Heart right ventricle (tissue), 16 donors: ENCODE measurements at regions not wholly inside any gene's neighbourhood (a gene's known extent, or its start where the extent isn't known, plus 50 kb on each side); places are given as distances from the start of the nearest gene placed in this dataset.

Source experiments
- ATAC-seq, 8 donors: fragments of 200-7000 bp; cut with Tn5 transposase; one replicate each; pipeline ENCODE4 v1.9.1; 2020; ENCODE audit warnings: mild to moderate bottlenecking in 8 of 8, moderate library complexity in 8 of 8, moderate number of reproducible peaks in 1 of 8
- DNase-seq, 2 donors: peaks; one replicate each; pipeline ENCODE4 v3.0.0-alpha.2; 2020
- H3K27ac ChIP-seq, 10 donors: fragments of 200-600 bp; sonication (generic) in 2 of 10; one replicate each; pipeline versions ENCODE4 v1.5.0 to v1.8.0; 2020 to 2022; ENCODE audit warnings: mild to moderate bottlenecking in 3 of 10
- H3K27me3 ChIP-seq, 7 donors: fragments of 200-600 bp; one replicate each; pipeline ENCODE4 v1.8.0; 2021 to 2022; ENCODE audit warnings: mild to moderate bottlenecking in 2 of 7
- H3K36me3 ChIP-seq, 9 donors: fragments of 200-600 bp; sonication (generic) in 1 of 9; one replicate each; pipeline versions ENCODE4 v1.5.0 to v1.8.0; 2020 to 2022; ENCODE audit warnings: mild to moderate bottlenecking in 2 of 9
- H3K4me1 ChIP-seq, 9 donors: fragments of 200-600 bp; sonication (generic) in 1 of 9; one replicate each; pipeline versions ENCODE4 v1.5.0 to v1.8.0; 2020 to 2022; ENCODE audit warnings: mild to moderate bottlenecking in 4 of 9
- H3K4me3 ChIP-seq, 10 donors: fragments of 200-600 bp; sonication (generic) in 2 of 10; one replicate each; pipeline versions ENCODE4 v1.5.0 to v1.8.0; 2020 to 2022; ENCODE audit warnings: mild to moderate bottlenecking in 7 of 10, moderate library complexity in 2 of 10
- H3K9me3 ChIP-seq, 11 donors: fragments of 200-600 bp in 10 of 11; sonication (generic) in 2 of 11; one replicate each; pipeline versions ENCODE4 v1.5.0 to v1.8.0; 2013 to 2022; ENCODE audit warnings: mild to moderate bottlenecking in 2 of 11, control low read depth in 1 of 11, moderate library complexity in 1 of 11
- CTCF ChIP-seq, 9 donors: fragments of 200-600 bp; sonication (generic) in 2 of 9; IDR thresholded peaks; one replicate each; pipeline versions ENCODE4 v1.5.0 to v1.8.0; 2021 to 2022; ENCODE audit warnings: antibody characterized with exemption in 9 of 9, mild to moderate bottlenecking in 5 of 9, moderate library complexity in 1 of 9
- WGBS, 2 donors: extraction: QIAGEN DNeasy Blood & Tissue Kit; methylation state at CpG; one replicate each; pipeline ENCODE4 v1.1.7; 2013; ENCODE audit warnings: inconsistent platforms in 1 of 2; 5-methylcytosine and 5-hydroxymethylcytosine counted together
- intact Hi-C, 10 donors: fragments of 100-400 bp; cut with DNase I; formaldehyde crosslinking; loops; one replicate each; pipeline versions ENCODE4 v1.11.1 to v1.14.2; 2022
- donor health status: Arrhythmogenic right ventricular cardiomyopathy.
- donor health status: ischemic (EF 13 %, LVEDD 7.1; RV severe dilation, severe dysfunction).
- donor health status: healthy with polysubstance abuse.
- donor health status: DM: no; HTN: yes; CAD: no.
- donor health status: DM: no; HTN: no; CAD: no.
- donor health status: ischemic (EF 25% LVEDD 6.9; RV normal size, moderate dysfunction).
- donor health status: ischemic (EF 25% LVEDD 5.7; RV mildly dilated, moderate dysfunction).
- donor health status: healthy.
- donor health status: DM: yes; HTN: yes; CAD: no.
- donor health status: Ischemic cardiomyopathy.
- donor health status: ischemic (EF 35%, LVEDD 5.7; RV mildly dilated, moderate dysfunction).
- donor health status: nonischemic (EF 11% LVEDD 7.7; RV severe dilation, severe dysfunction).
- donor health status: DM: yes; HTN: yes; CAD: no.
- donor health status: PGD.
- donor health status: ischemic (EF 29% LVEDD 5.4; RV normal size, mild dysfunction).
- donor health status: nonischemic (EF 23%, LVEDD 6.1; RV moderate dilation, normal function).

DNA sequence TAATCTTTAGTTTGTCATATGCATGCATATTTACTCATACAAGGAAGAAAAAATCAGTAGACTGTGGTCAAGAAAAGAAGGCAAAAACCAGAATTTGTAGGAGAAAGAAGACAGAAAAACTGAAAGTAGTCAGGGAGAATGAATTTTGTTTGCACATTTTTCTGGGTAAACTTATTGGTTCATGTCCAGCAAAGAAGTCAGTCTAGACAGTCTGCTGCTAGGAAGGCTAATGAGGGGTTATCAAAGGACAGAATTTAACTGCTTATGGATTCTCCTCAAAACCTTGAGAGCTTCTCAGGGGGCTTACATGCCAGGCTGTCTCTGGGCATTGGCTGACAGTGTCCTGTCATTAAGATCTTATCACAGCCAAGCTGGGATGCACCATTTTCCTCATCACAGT is 293.9 kb downstream of the RPAP3 start:
- Histone ChIP-seq H3K4me3 (no peak overlapping the region), H3K27me3 (no peaks in the 10 kb centered on the region), H3K36me3 (no peaks in the 10 kb centered on the region), H3K9me3 (no peaks in the 10 kb centered on the region), H3K4me1 (peaks cover 0 to 16% (median 10%) of the 10 kb centered on the region in 9 donors), H3K27ac (no peak overlapping the region)
- DNase-seq = no peak
- ATAC-seq = no peak
- intact Hi-C loops = no loop called here
- TF ChIP-seq CTCF (IDR thresholded peaks at IDR 0.05) = no peak

DNA sequence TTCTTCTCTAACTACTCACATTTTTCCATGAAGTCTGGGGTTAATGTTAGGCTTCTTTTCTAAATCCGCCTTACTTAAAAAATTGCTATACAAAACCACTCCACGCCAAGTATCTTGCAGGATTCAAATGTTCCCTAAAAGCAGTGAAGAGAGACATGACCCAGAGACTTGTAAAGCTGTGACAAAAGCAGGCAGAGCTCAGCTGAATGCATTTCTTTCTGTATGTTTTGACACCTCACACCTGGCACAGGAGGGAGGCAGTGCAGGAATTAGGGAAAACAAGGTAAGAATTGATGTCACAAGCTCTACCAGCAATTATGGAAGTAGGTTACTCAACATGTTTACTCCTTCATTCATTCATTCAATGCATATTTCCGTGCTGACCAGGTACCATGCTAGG is 295.0 kb downstream of the RPAP3 start:
- Histone ChIP-seq H3K27ac (no peak overlapping the region), H3K9me3 (no peaks in the 10 kb centered on the region), H3K4me3 (no peak overlapping the region), H3K27me3 (no peaks in the 10 kb centered on the region), H3K4me1 (peaks cover 0 to 16% (median 10%) of the 10 kb centered on the region in 9 donors), H3K36me3 (no peaks in the 10 kb centered on the region)
- no peak for ATAC-seq
- 89 to 90% methylated on average over 3 of the region's 3 CpGs for WGBS, 2 donors
- DNase-seq = no peak
- intact Hi-C loops = no loop called here
- TF ChIP-seq CTCF (IDR thresholded peaks at IDR 0.05) = no peak

GRCh38 chr12:47410383-47410782 is 295.4 kb downstream of the RPAP3 start:
- Histone ChIP-seq H3K9me3 (no peaks in the 10 kb centered on the region), H3K27ac (no peak overlapping the region), H3K4me1 (peaks cover 0 to 16% (median 10%) of the 10 kb centered on the region in 9 donors), H3K36me3 (no peaks in the 10 kb centered on the region), H3K27me3 (no peaks in the 10 kb centered on the region), H3K4me3 (no peak overlapping the region)
- ATAC-seq (no peak), DNase-seq (no peak)
- intact Hi-C loops = no loop called here
- TF ChIP-seq CTCF (IDR thresholded peaks at IDR 0.05) = no peak

DNA sequence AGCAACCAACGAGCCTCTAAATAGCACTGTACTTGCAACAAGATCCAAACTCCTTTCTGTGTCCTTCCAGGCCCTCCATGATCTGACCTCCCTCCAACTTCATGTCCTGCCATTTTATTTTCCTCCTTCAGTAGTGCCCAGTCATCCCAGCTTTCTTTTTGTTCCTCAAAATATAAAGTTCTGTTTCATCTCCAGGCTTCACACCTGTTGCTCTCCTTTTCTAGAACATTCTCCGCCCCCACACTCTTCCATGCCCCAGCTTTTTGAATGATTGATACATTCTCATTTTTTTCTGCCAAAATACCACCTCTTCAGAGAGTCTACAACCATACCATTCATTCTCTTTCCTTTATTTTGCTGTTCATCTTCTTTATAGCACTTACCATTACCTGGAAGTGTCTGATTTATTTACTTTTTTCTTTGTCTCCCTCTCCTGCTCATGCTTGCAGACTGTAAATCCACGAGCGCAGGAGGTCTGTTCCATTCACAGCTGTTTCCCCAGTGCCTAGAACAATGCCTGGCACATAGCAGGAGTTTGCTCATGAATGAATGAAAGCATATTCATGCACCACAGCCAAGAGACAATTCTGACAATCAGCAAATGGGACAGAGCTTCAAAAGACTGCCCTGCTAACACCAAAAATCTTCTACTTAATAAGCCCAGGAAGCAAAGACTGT is 296.4 kb downstream of the RPAP3 start:
- no peak for DNase-seq
- H3K27ac ChIP-seq = no peak overlapping the region
- H3K9me3 ChIP-seq = no peaks in the 10 kb centered on the region
- intact Hi-C loops = loop anchor here in 2 of 10 donors (10.0 kb wide), 1 partner anchor 375 kb away; no protein-coding TSS in a partner anchor
- H3K27me3 ChIP-seq = no peaks in the 10 kb centered on the region
- H3K36me3 ChIP-seq = no peaks in the 10 kb centered on the region
- no peak overlapping the region for H3K4me3 ChIP-seq
- no peak for TF ChIP-seq CTCF (IDR thresholded peaks at IDR 0.05)
- peaks cover 0 to 16% (median 10%) of the 10 kb centered on the region in 9 donors for H3K4me1 ChIP-seq
- WGBS, 2 donors = 76 to 81% methylated on average over 4 of the region's 4 CpGs
- no peak for ATAC-seq
